ENCODE measurements at regions not wholly inside any gene's neighbourhood (a gene's known extent, or its start where the extent isn't known, plus 50 kb on each side); places are given as distances from the start of the nearest gene placed in this dataset.

- H3K36me3 ChIP-seq (replicated peaks in 1 of 2; ENCODE audit: control insufficient read depth in 1 of 2, insufficient read depth in 2 of 2, low read length in 2 of 2): no peaks in the 10 kb centered on the region
These were observed 60.3 kb downstream of the EOMES start for GRCh38 chr3:27661797-27662196.

GRCh38 chr3:27659279-27660021, 62.7 kb downstream of the EOMES start:
- no peaks in the 10 kb centered on the region for H3K36me3 Mint-ChIP-seq
- Histone ChIP-seq H3K4me2 (replicated peaks; ENCODE audit: extremely low read depth, low read length, poor library complexity, severe bottlenecking) (no peak overlapping the region), H2AFZ (ENCODE audit: insufficient read depth, low read depth, low read length, poor library complexity, severe bottlenecking) (no peak overlapping the region), H3K79me2 (ENCODE audit: insufficient read depth, low read length) (no peaks in the 10 kb centered on the region), H3K9ac (ENCODE audit: insufficient read depth, low read length, poor library complexity, severe bottlenecking) (no peak overlapping the region), H3K27ac (ENCODE audit: low read depth in 1 of 2, low read length in 2 of 2) (no peak overlapping the region), H3K36me3 (replicated peaks in 1 of 2; ENCODE audit: control insufficient read depth in 1 of 2, insufficient read depth in 2 of 2, low read length in 2 of 2) (no peaks in the 10 kb centered on the region), H3K27me3 (ENCODE audit: control insufficient read depth in 2 of 2, insufficient read depth in 2 of 2, low read length in 2 of 2) (no peaks in the 10 kb centered on the region), H4K20me1 (ENCODE audit: insufficient read depth, low read length) (no peaks in the 10 kb centered on the region), H3K4me1 (ENCODE audit: control insufficient read depth in 1 of 2, insufficient read depth in 2 of 2, low read length in 2 of 2) (no peaks in the 10 kb centered on the region), H3K4me3 (replicated peaks in 1 of 3; ENCODE audit: low read depth in 2 of 3, low read length in 3 of 3) (no peak overlapping the region), H3K9me3 (replicated peaks in 1 of 2; ENCODE audit: control insufficient read depth in 1 of 2, insufficient read depth in 1 of 2, low read length in 2 of 2) (no peaks in the 10 kb centered on the region)
- WGBS (ENCODE audit: insufficient coverage): no CpG with 5 or more reads among the region's 3 CpGs
- peak overlapping the region in 1 of 7 donors; percentile 69 for H3K27ac Mint-ChIP-seq
- intact Hi-C loops (cut with micrococcal nuclease): loop anchor here (10.0 kb wide), 2 partner anchors 175 to 295 kb away; partner anchors contain the start of genes NEK10 (in 2 of the 2) and SLC4A7 (in 1 of the 2)
- H3K4me1 Mint-ChIP-seq: peaks cover 4% of the 10 kb centered on the region
- DNase-seq: peak; percentile 25 to 60 (median 52)
- peaks cover 0 to 4% (median 0%) of the 10 kb centered on the region in 3 donors for H3K27me3 Mint-ChIP-seq (ENCODE audit: low read depth in 3 of 3)
- peaks cover 0 to 11% (median 6%) of the 10 kb centered on the region in 7 donors for H3K9me3 Mint-ChIP-seq
- TF ChIP-seq, protein P1, sequence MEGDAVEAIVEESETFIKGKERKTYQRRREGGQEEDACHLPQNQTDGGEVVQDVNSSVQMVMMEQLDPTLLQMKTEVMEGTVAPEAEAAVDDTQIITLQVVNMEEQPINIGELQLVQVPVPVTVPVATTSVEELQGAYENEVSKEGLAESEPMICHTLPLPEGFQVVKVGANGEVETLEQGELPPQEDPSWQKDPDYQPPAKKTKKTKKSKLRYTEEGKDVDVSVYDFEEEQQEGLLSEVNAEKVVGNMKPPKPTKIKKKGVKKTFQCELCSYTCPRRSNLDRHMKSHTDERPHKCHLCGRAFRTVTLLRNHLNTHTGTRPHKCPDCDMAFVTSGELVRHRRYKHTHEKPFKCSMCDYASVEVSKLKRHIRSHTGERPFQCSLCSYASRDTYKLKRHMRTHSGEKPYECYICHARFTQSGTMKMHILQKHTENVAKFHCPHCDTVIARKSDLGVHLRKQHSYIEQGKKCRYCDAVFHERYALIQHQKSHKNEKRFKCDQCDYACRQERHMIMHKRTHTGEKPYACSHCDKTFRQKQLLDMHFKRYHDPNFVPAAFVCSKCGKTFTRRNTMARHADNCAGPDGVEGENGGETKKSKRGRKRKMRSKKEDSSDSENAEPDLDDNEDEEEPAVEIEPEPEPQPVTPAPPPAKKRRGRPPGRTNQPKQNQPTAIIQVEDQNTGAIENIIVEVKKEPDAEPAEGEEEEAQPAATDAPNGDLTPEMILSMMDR (IDR thresholded peaks at IDR 0.05): peak; percentile 99
- H3K4me3 Mint-ChIP-seq: no peak overlapping the region

More at GRCh38 chr3:27661797-27662196, 60.3 kb downstream of the EOMES start:
- Histone ChIP-seq H4K20me1 (ENCODE audit: insufficient read depth, low read length) (no peaks in the 10 kb centered on the region), H3K27ac (ENCODE audit: low read depth in 1 of 2, low read length in 2 of 2) (no peak overlapping the region), H3K9ac (ENCODE audit: insufficient read depth, low read length, poor library complexity, severe bottlenecking) (no peak overlapping the region), H3K79me2 (ENCODE audit: insufficient read depth, low read length) (no peaks in the 10 kb centered on the region), H2AFZ (ENCODE audit: insufficient read depth, low read depth, low read length, poor library complexity, severe bottlenecking) (no peak overlapping the region), H3K4me3 (replicated peaks in 1 of 3; ENCODE audit: low read depth in 2 of 3, low read length in 3 of 3) (no peak overlapping the region), H3K4me2 (replicated peaks; ENCODE audit: extremely low read depth, low read length, poor library complexity, severe bottlenecking) (no peak overlapping the region), H3K27me3 (ENCODE audit: control insufficient read depth in 2 of 2, insufficient read depth in 2 of 2, low read length in 2 of 2) (no peaks in the 10 kb centered on the region), H3K4me1 (ENCODE audit: control insufficient read depth in 1 of 2, insufficient read depth in 2 of 2, low read length in 2 of 2) (peaks cover 7 to 8% of the 10 kb centered on the region in 2 donors), H3K9me3 (replicated peaks in 1 of 2; ENCODE audit: control insufficient read depth in 1 of 2, insufficient read depth in 1 of 2, low read length in 2 of 2) (no peaks in the 10 kb centered on the region)
- peak; percentile 11 to 60 (median 21) for DNase-seq
- Mint-ChIP-seq H3K27ac (peak overlapping the region in 1 of 7 donors; percentile 76), H3K4me3 (no peak overlapping the region), H3K27me3 (ENCODE audit: low read depth in 3 of 3) (peaks cover 0 to 4% (median 0%) of the 10 kb centered on the region in 3 donors), H3K36me3 (no peaks in the 10 kb centered on the region), H3K4me1 (peaks cover 12% of the 10 kb centered on the region), H3K9me3 (peaks cover 0 to 11% (median 6%) of the 10 kb centered on the region in 7 donors)
- TF ChIP-seq, protein P1 (IDR thresholded peaks at IDR 0.05): no peak
- no CpG with 5 or more reads among the region's 3 CpGs for WGBS (ENCODE audit: insufficient coverage)
- intact Hi-C loops (cut with micrococcal nuclease): loop anchor here (10.0 kb wide), 2 partner anchors 177 to 297 kb away; partner anchors contain the start of genes NEK10 (in 2 of the 2) and SLC4A7 (in 1 of the 2)
